HG03342 (cell line): ENCODE measurements at regions not wholly inside any gene's neighbourhood (a gene's known extent, or its start where the extent isn't known, plus 50 kb on each side); places are given as distances from the start of the nearest gene placed in this dataset.

Source experiments
- ATAC-seq: cut with Tn5 transposase; IDR thresholded peaks from one replicate; pipeline ENCODE4 v1.9.1; 2021; ENCODE audit warnings: mild to moderate bottlenecking, moderate library complexity; ENCODE audit not compliant: unreplicated experiment

GRCh38 chr7:25850735-25851134, 301.3 kb upstream of the NFE2L3 start:
- no peak for ATAC-seq

DNA sequence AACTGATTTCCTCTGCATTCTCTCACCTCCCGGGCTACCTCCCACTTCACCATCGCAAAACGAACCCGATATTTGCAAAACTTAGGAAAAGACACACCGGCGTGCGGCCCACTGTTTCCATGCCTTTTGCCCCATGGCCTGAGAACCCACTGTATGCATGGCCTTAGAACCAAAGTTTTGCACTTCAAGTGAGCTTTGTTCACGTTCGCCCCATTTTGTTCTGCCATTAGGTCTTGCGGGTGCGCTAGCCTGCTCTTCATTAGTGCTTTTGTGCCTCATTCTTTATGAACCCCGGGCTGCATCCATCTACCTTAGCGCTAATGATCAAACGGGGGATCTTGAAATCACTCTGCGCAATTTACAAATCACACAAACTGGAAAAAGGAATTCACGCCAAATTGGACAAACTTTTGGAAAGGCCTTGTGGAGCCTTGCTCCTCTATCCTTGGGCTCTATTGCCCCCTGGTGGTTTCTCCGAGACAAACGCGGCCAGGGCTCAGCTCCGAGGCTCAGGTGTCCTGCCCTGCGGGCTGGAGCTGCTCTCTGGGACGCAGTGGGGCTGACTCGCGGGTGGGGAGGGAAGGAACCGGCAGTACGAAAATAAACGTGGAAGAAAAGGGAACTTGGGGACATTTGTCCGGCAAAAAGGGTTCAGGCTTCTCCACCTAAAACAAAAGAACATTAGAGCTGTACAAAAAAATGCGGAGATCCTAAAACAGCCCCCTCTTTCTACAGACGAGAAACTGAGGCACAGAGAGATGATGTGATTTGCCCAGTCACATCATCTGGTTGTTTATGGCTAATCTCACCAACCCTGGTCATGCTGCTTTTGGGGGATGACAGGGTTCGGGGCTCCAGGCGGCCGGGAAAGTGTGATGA, 300.4 kb upstream of the NFE2L3 start:
- peak; percentile 59 for ATAC-seq

GRCh38 chr7:25852211-25852938, 299.6 kb upstream of the NFE2L3 start:
- ATAC-seq: no peak

- ATAC-seq: no peak
Measured at GRCh38 chr7:25852939-25853271, 299.1 kb upstream of the NFE2L3 start.

GRCh38 chr7:25853314-25853713, 298.7 kb upstream of the NFE2L3 start:
- ATAC-seq: no peak

- no peak for ATAC-seq
Measured at GRCh38 chr7:25854059-25854458, 297.9 kb upstream of the NFE2L3 start.

GRCh38 chr7:25854608-25855497, 297.1 kb upstream of the NFE2L3 start:
- ATAC-seq: peak; percentile 39

GRCh38 chr7:25855854-25856782, 295.9 kb upstream of the NFE2L3 start:
- no peak for ATAC-seq

GRCh38 chr7:25857376-25858067, 294.5 kb upstream of the NFE2L3 start:
- ATAC-seq: no peak

DNA sequence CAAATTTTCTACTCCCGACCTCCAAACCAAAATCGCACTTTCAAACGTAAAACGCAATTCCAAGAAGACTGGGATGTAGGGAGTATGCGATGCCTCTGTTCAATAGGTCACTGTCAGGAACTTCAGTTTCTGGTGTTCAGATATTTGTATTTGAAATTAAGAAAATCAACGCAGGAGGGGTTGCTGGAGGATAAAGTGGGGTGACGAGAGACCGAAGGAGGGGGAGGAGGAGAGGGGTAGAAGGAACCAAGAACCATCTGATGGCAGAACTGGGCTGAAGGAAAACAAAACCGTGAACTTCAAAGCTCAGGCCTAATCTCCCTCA, 293.8 kb upstream of the NFE2L3 start:
- ATAC-seq: no peak

DNA sequence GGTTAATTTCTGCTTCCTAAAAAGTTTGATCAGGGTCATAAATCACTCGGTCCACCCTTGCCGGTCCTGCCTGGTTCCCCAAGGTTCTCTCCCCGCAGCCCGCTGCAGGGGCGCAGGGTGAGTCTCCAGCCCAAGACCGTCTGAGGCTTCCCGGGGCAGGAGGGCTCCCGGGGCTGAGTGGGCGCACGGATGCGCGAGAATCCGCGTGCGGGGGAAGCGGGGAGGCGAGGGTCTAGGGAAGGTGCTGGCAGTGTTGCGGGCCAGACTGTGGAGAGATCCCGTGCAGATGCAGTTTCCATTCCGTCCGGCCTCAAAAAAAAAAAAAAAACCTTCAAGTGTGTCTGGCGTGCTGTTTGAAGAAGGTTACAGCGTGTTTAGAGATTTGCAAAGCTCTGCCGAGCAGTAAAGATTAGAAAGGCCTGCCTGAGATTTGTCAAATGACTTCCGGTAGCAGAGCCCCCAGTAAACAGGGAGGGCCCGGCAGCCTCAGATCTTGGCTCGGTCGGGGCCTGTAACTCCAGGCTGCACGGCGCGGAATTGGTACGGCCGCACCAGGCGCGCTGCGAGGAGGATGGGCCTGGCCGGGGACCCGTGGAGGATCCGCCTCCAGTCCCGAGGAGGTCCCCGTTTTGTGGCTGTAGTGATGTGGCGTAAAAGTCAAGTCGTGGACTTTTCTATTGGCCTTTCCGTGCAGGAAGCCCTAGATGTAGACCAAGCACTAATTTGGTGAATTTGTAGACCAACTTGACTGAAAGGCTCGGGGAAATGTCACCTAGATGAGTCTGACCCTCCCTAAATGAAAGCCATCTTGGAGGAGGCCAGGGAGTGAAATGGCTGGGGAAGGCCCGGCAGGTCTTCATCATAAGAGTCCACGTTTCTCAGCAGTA, 293.2 kb upstream of the NFE2L3 start:
- ATAC-seq: no peak

GRCh38 chr7:25859412-25860274, 292.4 kb upstream of the NFE2L3 start:
- ATAC-seq: no peak

DNA sequence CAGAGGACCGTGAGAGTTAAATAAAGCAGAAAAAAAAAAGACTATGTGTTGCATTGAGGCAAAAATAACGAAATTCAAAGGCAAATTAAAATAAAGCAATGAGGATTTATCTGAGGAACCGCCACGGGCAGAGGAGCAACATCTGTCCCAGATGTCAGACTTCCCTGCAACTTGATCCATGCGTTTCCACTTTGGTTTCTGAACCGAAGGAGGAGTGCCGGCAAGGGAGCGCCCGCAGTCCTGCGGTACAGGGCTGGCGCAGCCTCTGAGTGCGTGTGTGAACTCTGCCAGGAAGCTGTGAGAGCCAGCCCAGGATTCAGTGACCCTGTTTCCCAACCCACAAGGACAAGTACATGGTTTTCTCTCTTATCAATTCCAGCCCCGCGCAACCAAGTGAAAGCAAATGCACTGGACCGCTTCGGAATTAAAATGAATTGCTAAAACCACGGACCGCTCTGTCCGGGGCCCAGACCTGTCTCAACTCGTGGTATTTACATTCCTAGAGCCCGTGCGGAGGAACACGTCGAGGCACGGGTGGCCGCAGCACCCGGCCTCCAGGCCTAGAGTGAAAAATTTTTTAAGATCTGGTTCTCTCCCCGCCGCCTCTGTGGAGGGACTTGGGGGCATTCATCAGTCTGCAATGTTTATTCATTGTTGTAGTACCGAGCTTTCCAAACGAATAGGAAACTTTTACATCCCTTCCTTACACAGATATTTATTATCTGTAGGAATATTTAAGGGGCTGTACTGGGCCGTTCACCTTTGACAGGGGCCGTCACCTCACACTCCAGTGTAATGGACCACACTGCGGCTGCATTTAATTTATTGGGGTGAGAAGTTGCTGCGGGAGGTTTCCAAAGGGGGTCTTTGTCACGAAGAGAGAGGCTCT, 291.5 kb upstream of the NFE2L3 start:
- no peak for ATAC-seq

DNA sequence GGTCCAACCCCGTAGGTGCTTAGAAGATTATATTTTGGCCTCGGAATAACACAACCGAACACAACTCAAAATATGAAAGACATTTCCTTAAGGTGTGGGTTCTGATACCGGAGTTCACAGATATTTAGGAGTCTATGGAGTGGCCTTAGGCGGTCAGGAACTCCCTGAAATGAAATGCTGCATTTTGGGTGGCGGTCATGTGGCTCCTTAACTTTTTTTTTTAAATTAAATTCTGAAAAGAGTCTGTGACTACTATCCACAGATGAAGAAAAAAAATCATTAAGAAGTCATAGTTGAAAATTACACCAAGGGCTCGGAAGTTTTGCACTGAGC, 290.9 kb upstream of the NFE2L3 start:
- ATAC-seq: no peak

GRCh38 chr7:25861601-25862260, 290.3 kb upstream of the NFE2L3 start:
- no peak for ATAC-seq

DNA sequence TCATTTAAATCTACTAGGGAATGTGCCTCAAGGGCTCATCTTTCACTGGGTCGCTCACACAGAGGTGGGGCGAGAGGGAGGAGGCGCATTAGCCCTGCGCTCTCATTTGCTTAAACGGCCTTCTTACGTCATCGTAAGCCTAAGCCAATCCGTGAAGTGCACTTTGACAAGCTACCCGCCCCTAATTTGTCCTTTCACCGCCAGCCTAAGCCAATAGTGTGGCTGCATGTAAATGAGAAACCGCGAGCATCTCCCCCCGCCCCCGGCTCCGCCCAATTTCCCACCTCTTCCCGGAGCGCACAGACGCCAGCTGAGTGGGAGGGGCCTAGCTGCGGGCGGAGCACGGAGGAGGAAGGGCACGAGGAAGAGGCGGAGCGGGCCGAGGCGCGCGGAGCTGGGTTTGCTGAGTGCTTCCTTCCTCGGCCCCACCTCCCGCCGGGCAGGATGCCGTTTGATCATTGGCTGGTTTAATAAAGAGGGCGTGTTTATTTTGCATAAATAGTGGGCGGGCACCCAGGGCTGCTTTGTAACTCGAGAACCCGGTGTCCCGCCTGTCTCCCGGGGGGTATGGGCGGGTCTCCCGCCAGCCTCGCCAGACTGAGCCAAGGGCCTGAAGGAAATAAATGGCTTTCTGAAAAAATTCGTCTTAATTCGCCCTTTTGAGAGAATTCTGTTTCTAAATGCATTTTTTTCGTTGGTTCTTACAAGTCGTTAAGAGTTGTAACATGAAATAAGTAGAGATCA, 289.6 kb upstream of the NFE2L3 start:
- peak; percentile 90 for ATAC-seq
